OCI-LY1 (cell line): ENCODE measurements at regions not wholly inside any gene's neighbourhood (a gene's known extent, or its start where the extent isn't known, plus 50 kb on each side); places are given as distances from the start of the nearest gene placed in this dataset.

Experiments used
- CTCF ChIP-seq: fragments of 200-600 bp; sonication (generic), shearing (Covaris generic); IDR thresholded peaks from 2 replicates; pipeline ENCODE4 v1.5.1; 2017; ENCODE audit warnings: mild to moderate bottlenecking, antibody characterized with exemption, low read length, moderate library complexity, mixed read lengths
- EZH2 ChIP-seq: fragments of 200-600 bp; sonication (generic), shearing (Covaris generic); IDR thresholded peaks from 2 replicates; pipeline ENCODE4 v1.8.0; 2017; ENCODE audit warnings: borderline replicate concordance, mixed run types, mild to moderate bottlenecking, antibody characterized with exemption, low read length, moderate library complexity, mixed read lengths

- TF ChIP-seq CTCF: no peak
- TF ChIP-seq EZH2: no peak
Measured at GRCh38 chr3:59609657-59610348, 560.0 kb upstream of the CFAP20DC start.
